ENCODE measurements at regions not wholly inside any gene's neighbourhood (a gene's known extent, or its start where the extent isn't known, plus 50 kb on each side); places are given as distances from the start of the nearest gene placed in this dataset.

GRCh38 chr6:98292810-98293209 is 541.6 kb upstream of the POU3F2 start:
- Histone ChIP-seq H3K4me3 (IDR thresholded peaks at IDR 0.05; ENCODE audit: insufficient read depth, low read depth, low read length) (no peak overlapping the region), H3K27ac (no peak overlapping the region), H4K20me1 (ENCODE audit: insufficient read depth) (no peaks in the 10 kb centered on the region), H3K4me1 (ENCODE audit: low read depth, poor library complexity, severe bottlenecking) (peaks cover 3% of the 10 kb centered on the region), H3K36me3 (ENCODE audit: insufficient read depth) (no peaks in the 10 kb centered on the region), H3K4me2 (no peak overlapping the region), H3K9ac (no peak overlapping the region), H2AFZ (ENCODE audit: low read depth) (no peak overlapping the region), H3K27me3 (ENCODE audit: insufficient read depth, low read depth) (no peaks in the 10 kb centered on the region), H3K79me2 (ENCODE audit: insufficient read depth, low read depth) (no peaks in the 10 kb centered on the region)
- TF ChIP-seq CTCF (conservative IDR thresholded peaks at IDR 0.05; ENCODE audit: low read depth, low read length): no peak

- TF ChIP-seq CTCF (conservative IDR thresholded peaks at IDR 0.05; ENCODE audit: low read depth, low read length): no peak
- H3K27me3 ChIP-seq (ENCODE audit: insufficient read depth, low read depth): no peaks in the 10 kb centered on the region
- no peaks in the 10 kb centered on the region for H3K79me2 ChIP-seq (ENCODE audit: insufficient read depth, low read depth)
- no peak overlapping the region for H2AFZ ChIP-seq (ENCODE audit: low read depth)
- no peak overlapping the region for H3K4me3 ChIP-seq (IDR thresholded peaks at IDR 0.05; ENCODE audit: insufficient read depth, low read depth, low read length)
- H3K4me2 ChIP-seq: no peak overlapping the region
- no peak overlapping the region for H3K9ac ChIP-seq
- H3K4me1 ChIP-seq (ENCODE audit: low read depth, poor library complexity, severe bottlenecking): no peaks in the 10 kb centered on the region
- H4K20me1 ChIP-seq (ENCODE audit: insufficient read depth): no peaks in the 10 kb centered on the region
- no peaks in the 10 kb centered on the region for H3K36me3 ChIP-seq (ENCODE audit: insufficient read depth)
- H3K27ac ChIP-seq: no peak overlapping the region
Measured at GRCh38 chr6:98295515-98296175, 538.7 kb upstream of the POU3F2 start.

GRCh38 chr6:98308564-98308963 is 525.8 kb upstream of the POU3F2 start:
- H3K4me3 ChIP-seq (IDR thresholded peaks at IDR 0.05; ENCODE audit: insufficient read depth, low read depth, low read length): no peak overlapping the region
- no peak overlapping the region for H3K4me2 ChIP-seq
- no peak overlapping the region for H3K27ac ChIP-seq
- no peaks in the 10 kb centered on the region for H3K36me3 ChIP-seq (ENCODE audit: insufficient read depth)
- no peak overlapping the region for H2AFZ ChIP-seq (ENCODE audit: low read depth)
- TF ChIP-seq CTCF (conservative IDR thresholded peaks at IDR 0.05; ENCODE audit: low read depth, low read length): no peak
- no peaks in the 10 kb centered on the region for H3K79me2 ChIP-seq (ENCODE audit: insufficient read depth, low read depth)
- no peaks in the 10 kb centered on the region for H3K27me3 ChIP-seq (ENCODE audit: insufficient read depth, low read depth)
- H4K20me1 ChIP-seq (ENCODE audit: insufficient read depth): no peaks in the 10 kb centered on the region
- no peaks in the 10 kb centered on the region for H3K4me1 ChIP-seq (ENCODE audit: low read depth, poor library complexity, severe bottlenecking)
- no peak overlapping the region for H3K9ac ChIP-seq

GRCh38 chr6:98310443-98310842 is 523.9 kb upstream of the POU3F2 start:
- H3K36me3 ChIP-seq (ENCODE audit: insufficient read depth): no peaks in the 10 kb centered on the region
- H3K4me2 ChIP-seq: no peak overlapping the region
- no peak overlapping the region for H3K27ac ChIP-seq
- TF ChIP-seq CTCF (conservative IDR thresholded peaks at IDR 0.05; ENCODE audit: low read depth, low read length): no peak
- no peak overlapping the region for H3K9ac ChIP-seq
- H3K4me3 ChIP-seq (IDR thresholded peaks at IDR 0.05; ENCODE audit: insufficient read depth, low read depth, low read length): no peak overlapping the region
- no peaks in the 10 kb centered on the region for H4K20me1 ChIP-seq (ENCODE audit: insufficient read depth)
- no peaks in the 10 kb centered on the region for H3K27me3 ChIP-seq (ENCODE audit: insufficient read depth, low read depth)
- no peaks in the 10 kb centered on the region for H3K79me2 ChIP-seq (ENCODE audit: insufficient read depth, low read depth)
- no peaks in the 10 kb centered on the region for H3K4me1 ChIP-seq (ENCODE audit: low read depth, poor library complexity, severe bottlenecking)
- no peak overlapping the region for H2AFZ ChIP-seq (ENCODE audit: low read depth)

Data from KMS-11 (cell line).